Epithelial cell of prostate (primary cell): ENCODE measurements at regions not wholly inside any gene's neighbourhood (a gene's known extent, or its start where the extent isn't known, plus 50 kb on each side); places are given as distances from the start of the nearest gene placed in this dataset.

Experiments
- DNase-seq: peaks from one replicate; pipeline ENCODE4 v3.0.0-alpha.2; 2011; ENCODE audit warnings: low read depth, low spot score
- H3K27ac ChIP-seq: fragments of 450-650 bp; 2 replicates; pipeline ENCODE4 v1.5.1; 2017; ENCODE audit warnings: mild to moderate bottlenecking

DNA sequence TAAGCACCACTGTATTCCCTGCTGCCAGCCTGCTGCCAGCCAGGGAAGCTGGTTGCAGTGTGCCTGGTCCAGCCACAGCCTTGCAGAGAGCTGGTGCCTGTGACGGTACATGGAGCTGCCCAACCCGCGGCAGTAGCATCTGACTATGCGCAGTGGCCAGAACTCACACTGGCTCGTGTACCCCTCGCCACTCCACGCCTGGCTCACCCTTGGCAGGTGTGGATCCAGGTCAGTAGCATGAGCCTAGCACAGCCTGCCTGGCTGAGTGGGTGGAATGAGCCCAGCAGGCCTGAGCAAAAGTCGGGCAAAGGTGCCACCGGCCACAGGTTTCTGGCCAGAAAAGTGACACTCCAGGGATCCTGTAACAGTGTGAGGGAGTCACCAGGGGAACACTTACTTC lies 361.7 kb upstream of the MAP3K7 start:
- H3K27ac ChIP-seq: no peak overlapping the region
- DNase-seq: no peak

DNA sequence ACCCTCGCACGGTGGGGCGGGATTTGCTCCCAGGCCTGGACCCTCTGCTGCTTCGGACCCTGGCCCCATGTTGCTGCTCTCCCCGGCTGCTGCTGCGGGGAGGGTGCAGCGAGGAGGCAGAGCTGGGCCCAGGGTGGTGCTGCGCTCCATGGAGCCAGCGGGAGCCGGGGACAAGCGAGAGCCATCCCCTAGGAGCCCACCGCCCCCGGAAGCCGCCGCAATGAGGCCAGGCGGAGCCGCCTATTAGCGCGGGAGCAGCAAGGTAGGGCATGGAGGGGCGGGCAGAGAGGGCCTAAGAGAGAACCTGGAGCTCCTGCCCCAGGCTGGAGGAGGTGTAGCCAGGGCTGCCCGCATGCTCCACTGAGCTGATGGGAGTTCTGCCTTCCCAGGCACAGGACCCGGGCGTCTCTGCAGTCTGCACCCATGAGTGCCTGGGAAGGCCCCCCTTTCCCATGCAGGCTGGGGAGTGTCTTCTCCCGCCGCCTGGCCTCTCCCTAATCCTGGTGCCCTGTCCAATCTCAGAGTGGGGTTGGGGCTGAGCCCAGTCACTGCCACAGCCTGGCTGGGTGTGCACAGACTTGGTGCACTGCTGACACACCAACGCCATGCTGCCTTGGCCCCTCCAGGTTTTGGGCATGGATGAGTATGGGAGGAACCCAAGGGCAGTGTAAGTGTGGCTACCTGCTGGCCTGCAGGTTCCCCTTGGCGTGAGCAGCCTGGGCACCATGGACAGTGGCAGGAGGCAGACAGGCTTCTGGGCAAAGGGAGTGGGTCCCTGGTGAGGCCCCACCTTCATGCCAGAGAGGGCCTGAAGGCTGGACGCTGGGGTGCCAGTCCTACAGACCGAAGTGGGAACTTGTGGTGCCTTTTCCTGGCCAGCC lies 360.6 kb upstream of the MAP3K7 start:
- H3K27ac ChIP-seq: no peak overlapping the region
- no peak for DNase-seq

- H3K27ac ChIP-seq: no peak overlapping the region
- no peak for DNase-seq
Observed at GRCh38 chr6:90941885-90942284, 355.0 kb upstream of the MAP3K7 start.

- no peak for DNase-seq
- no peak overlapping the region for H3K27ac ChIP-seq
Observed at GRCh38 chr6:90940812-90941481, 354.1 kb upstream of the MAP3K7 start.

GRCh38 chr6:90939906-90940305 lies 353.0 kb upstream of the MAP3K7 start:
- no peak for DNase-seq
- H3K27ac ChIP-seq: no peak overlapping the region

- H3K27ac ChIP-seq: no peak overlapping the region
- DNase-seq: peak; percentile 63
Observed at GRCh38 chr6:90938122-90938521, 351.2 kb upstream of the MAP3K7 start.

DNA sequence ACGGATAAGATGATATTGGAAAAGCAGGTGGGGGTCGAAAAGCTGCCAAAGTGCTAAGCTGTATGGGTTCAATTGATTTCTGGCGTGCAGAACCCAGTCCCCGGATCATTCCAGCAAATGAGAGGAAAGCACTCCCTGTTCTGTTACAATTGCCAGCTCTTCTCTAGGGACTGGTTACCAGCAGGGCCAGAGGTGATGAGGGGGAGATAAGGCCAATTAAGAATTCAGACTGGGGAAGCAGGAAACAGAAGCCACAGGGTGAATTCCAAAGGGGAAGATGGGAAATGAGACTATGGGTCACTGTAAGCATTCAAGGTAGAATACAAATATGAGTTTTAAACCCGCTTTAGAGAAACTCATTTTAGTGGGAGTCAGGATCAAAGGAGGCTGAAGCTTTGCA lies 349.4 kb upstream of the MAP3K7 start:
- no peak overlapping the region for H3K27ac ChIP-seq

GRCh38 chr6:90934966-90935365 lies 348.1 kb upstream of the MAP3K7 start:
- no peak overlapping the region for H3K27ac ChIP-seq
- DNase-seq: no peak

More for the DNA sequence above, 349.4 kb upstream of the MAP3K7 start:
- DNase-seq: no peak

- no peak overlapping the region for H3K27ac ChIP-seq
- DNase-seq: no peak
Observed at GRCh38 chr6:90934081-90934480, 347.2 kb upstream of the MAP3K7 start.

- no peak for DNase-seq
- H3K27ac ChIP-seq: no peak overlapping the region
Observed at GRCh38 chr6:90932351-90932750, 345.5 kb upstream of the MAP3K7 start.

- DNase-seq: no peak
- no peak overlapping the region for H3K27ac ChIP-seq
Observed at GRCh38 chr6:90928051-90928450, 341.2 kb upstream of the MAP3K7 start.

- DNase-seq: no peak
- H3K27ac ChIP-seq: no peak overlapping the region
Observed at GRCh38 chr6:90925726-90926125, 338.9 kb upstream of the MAP3K7 start.

- no peak overlapping the region for H3K27ac ChIP-seq
- DNase-seq: no peak
Observed at GRCh38 chr6:90922325-90922724, 335.5 kb upstream of the MAP3K7 start.

DNA sequence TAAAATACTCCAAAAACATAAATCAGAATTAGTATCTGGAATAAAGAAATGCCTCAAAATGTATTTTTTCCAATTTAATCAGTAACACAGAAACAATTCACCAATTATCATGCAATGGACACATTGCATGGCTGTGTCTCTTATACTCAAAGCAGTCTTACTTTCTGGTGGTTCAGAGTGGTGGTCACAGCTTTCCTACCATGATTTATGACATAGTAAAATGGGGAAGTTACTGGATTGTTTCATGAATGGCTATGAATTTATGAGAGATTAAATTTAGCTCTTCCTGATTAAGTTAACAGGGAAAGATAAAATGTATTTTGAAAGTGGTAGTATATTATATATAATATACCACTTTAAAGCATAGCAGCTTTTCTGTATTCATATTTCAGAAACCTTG lies 331.5 kb upstream of the MAP3K7 start:
- no peak for DNase-seq
- H3K27ac ChIP-seq: no peak overlapping the region

- no peak for DNase-seq
Observed at GRCh38 chr6:90917376-90917775, 330.5 kb upstream of the MAP3K7 start.

DNA sequence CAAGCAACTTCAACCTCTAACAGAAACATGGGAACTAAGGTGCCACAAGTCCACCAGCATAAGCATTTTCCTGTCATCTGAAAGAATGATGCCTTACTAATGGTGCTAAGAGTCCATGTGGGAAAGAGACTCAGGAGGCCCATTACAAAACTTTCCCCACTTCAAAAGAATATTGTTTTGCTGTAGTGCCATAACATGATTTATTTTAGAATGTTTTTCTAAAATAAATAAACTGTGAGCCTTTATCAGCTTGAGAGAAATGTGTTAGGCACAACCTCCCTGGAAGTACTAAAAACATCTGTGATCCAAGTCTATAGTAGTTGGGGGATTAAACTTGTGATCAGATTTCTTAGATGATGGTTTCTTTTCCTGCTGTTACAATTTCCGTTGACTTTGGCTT lies 330.1 kb upstream of the MAP3K7 start:
- DNase-seq: no peak
- H3K27ac ChIP-seq: no peak overlapping the region

More at GRCh38 chr6:90917376-90917775, 330.5 kb upstream of the MAP3K7 start:
- no peak overlapping the region for H3K27ac ChIP-seq

GRCh38 chr6:90915224-90915915 lies 328.5 kb upstream of the MAP3K7 start:
- no peak for DNase-seq
- no peak overlapping the region for H3K27ac ChIP-seq

DNA sequence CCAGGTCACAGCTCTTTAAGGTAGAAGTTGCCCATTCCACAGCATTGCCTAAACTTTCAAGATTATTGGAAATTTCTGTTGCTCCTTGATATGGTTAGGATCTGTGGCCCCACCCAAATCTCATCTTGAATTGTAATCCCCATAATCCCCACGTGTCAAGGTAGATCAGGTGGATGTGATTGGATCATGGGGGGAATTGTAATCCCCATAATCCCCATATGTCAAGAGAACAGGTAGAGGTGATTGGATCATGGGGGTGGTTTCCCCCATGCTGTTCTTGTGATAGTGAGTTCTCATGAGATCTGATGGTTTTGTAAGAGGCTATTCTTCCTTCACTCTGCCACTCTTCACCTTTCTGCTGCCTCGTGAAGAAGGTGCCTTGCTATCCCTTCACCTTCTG lies 327.4 kb upstream of the MAP3K7 start:
- DNase-seq: no peak

GRCh38 chr6:90913266-90913960 lies 326.5 kb upstream of the MAP3K7 start:
- H3K27ac ChIP-seq: no peak overlapping the region
- no peak for DNase-seq

More for the DNA sequence above, 327.4 kb upstream of the MAP3K7 start:
- H3K27ac ChIP-seq: no peak overlapping the region

DNA sequence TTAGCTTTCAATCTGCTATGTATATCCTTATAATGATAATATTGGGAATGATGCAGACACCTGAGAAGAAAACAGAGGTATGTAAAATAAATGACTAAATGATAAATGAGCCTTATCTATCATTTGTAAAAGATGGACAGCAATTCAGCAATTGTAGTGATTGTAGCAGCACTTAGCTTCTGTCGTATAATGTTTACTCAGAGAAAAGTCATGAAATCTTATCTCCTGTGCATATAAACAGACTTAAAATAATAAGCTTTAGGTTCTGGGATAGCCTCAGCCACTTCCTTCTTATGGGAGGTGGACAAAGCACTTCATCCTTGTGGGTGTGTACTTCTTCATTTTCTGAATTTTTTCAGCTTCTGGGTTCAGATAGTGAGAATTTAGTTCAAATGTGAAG lies 324.8 kb upstream of the MAP3K7 start:
- no peak for DNase-seq
- H3K27ac ChIP-seq: no peak overlapping the region
